Left cardiac atrium (tissue), 4 donors: ENCODE measurements at regions not wholly inside any gene's neighbourhood (a gene's known extent, or its start where the extent isn't known, plus 50 kb on each side); places are given as distances from the start of the nearest gene placed in this dataset.

Source experiments
- ATAC-seq, 2 donors: fragments of 200-7000 bp; cut with Tn5 transposase; one replicate each; pipeline ENCODE4 v1.9.1; 2020; ENCODE audit warnings: mild to moderate bottlenecking in 2 of 2, moderate library complexity in 2 of 2
- DNase-seq: peaks from one replicate; pipeline ENCODE4 v3.0.0-alpha.2; 2020
- intact Hi-C, 2 donors: fragments of 100-400 bp; cut with DNase I; formaldehyde crosslinking; loops; one replicate each; pipeline versions ENCODE4 v1.14.1 to v1.15.1; 2022 to 2023
- donor health status: DM: no; HTN: yes; CAD: no.
- donor health status: DM: no; HTN: yes; CAD: no; lungs with severe emphysema.
- donor health status: DM: yes; HTN: yes; CAD: no.
- donor health status: Dilated cardiomyopathy.

- no peak for DNase-seq
- intact Hi-C loops = no loop called here
- ATAC-seq = no peak
Observed at GRCh38 chr9:80156262-80156661, 584.5 kb downstream of the TLE4 start.

- DNase-seq = no peak
- no peak for ATAC-seq
- intact Hi-C loops = no loop called here
Observed at GRCh38 chr9:80147866-80148265, 576.1 kb downstream of the TLE4 start.

GRCh38 chr9:80146466-80146865 lies 574.7 kb downstream of the TLE4 start:
- ATAC-seq (no peak), DNase-seq (no peak)
- intact Hi-C loops = no loop called here

GRCh38 chr9:80144856-80145255 lies 573.1 kb downstream of the TLE4 start:
- intact Hi-C loops = no loop called here
- no peak for DNase-seq
- ATAC-seq = no peak

- intact Hi-C loops = no loop called here
Observed at GRCh38 chr9:80144406-80144805, 572.6 kb downstream of the TLE4 start.

GRCh38 chr9:80143899-80144298 lies 572.1 kb downstream of the TLE4 start:
- ATAC-seq = no peak
- intact Hi-C loops = no loop called here
- no peak for DNase-seq

More at GRCh38 chr9:80144406-80144805, 572.6 kb downstream of the TLE4 start:
- ATAC-seq (no peak), DNase-seq (no peak)

GRCh38 chr9:80134487-80134886 lies 562.7 kb downstream of the TLE4 start:
- intact Hi-C loops = no loop called here
- ATAC-seq (no peak), DNase-seq (no peak)

GRCh38 chr9:80131627-80132026 lies 559.9 kb downstream of the TLE4 start:
- ATAC-seq (no peak), DNase-seq (no peak)
- intact Hi-C loops = no loop called here

- intact Hi-C loops = no loop called here
- no peak for DNase-seq
- ATAC-seq = no peak
Observed at GRCh38 chr9:80127920-80128319, 556.2 kb downstream of the TLE4 start.

- ATAC-seq (no peak), DNase-seq (no peak)
- intact Hi-C loops = no loop called here
Observed at GRCh38 chr9:80125731-80126264, 554.0 kb downstream of the TLE4 start.

- intact Hi-C loops = no loop called here
- DNase-seq = no peak
Observed at GRCh38 chr9:80117031-80117430, 545.3 kb downstream of the TLE4 start.

GRCh38 chr9:80114241-80114640 lies 542.5 kb downstream of the TLE4 start:
- ATAC-seq (no peak), DNase-seq (no peak)
- intact Hi-C loops = no loop called here

More at GRCh38 chr9:80117031-80117430, 545.3 kb downstream of the TLE4 start:
- ATAC-seq = no peak

- DNase-seq = no peak
- ATAC-seq = no peak
- intact Hi-C loops = no loop called here
Observed at GRCh38 chr9:80107931-80108660, 536.3 kb downstream of the TLE4 start.

GRCh38 chr9:80097476-80097875 lies 525.7 kb downstream of the TLE4 start:
- no peak for ATAC-seq
- no peak for DNase-seq
- intact Hi-C loops = no loop called here

GRCh38 chr9:80094176-80094771 lies 522.5 kb downstream of the TLE4 start:
- no peak for DNase-seq
- no peak for ATAC-seq
- intact Hi-C loops = no loop called here

- ATAC-seq (no peak), DNase-seq (no peak)
- intact Hi-C loops = no loop called here
Observed at GRCh38 chr9:80093695-80094094, 521.9 kb downstream of the TLE4 start.

GRCh38 chr9:80091526-80091925 lies 519.8 kb downstream of the TLE4 start:
- DNase-seq (no peak), ATAC-seq (no peak)
- intact Hi-C loops = no loop called here

GRCh38 chr9:80090317-80090716 lies 518.6 kb downstream of the TLE4 start:
- intact Hi-C loops = no loop called here
- ATAC-seq = no peak

GRCh38 chr9:80086822-80087345 lies 515.1 kb downstream of the TLE4 start:
- ATAC-seq (no peak), DNase-seq (no peak)
- intact Hi-C loops = no loop called here

More at GRCh38 chr9:80090317-80090716, 518.6 kb downstream of the TLE4 start:
- no peak for DNase-seq

- ATAC-seq (no peak), DNase-seq (no peak)
- intact Hi-C loops = no loop called here
Observed at GRCh38 chr9:80086386-80086785, 514.6 kb downstream of the TLE4 start.

- DNase-seq (no peak), ATAC-seq (no peak)
- intact Hi-C loops = no loop called here
Observed at GRCh38 chr9:80085668-80086067, 513.9 kb downstream of the TLE4 start.
